ENCODE measurements at regions not wholly inside any gene's neighbourhood (a gene's known extent, or its start where the extent isn't known, plus 50 kb on each side); places are given as distances from the start of the nearest gene placed in this dataset.

DNA sequence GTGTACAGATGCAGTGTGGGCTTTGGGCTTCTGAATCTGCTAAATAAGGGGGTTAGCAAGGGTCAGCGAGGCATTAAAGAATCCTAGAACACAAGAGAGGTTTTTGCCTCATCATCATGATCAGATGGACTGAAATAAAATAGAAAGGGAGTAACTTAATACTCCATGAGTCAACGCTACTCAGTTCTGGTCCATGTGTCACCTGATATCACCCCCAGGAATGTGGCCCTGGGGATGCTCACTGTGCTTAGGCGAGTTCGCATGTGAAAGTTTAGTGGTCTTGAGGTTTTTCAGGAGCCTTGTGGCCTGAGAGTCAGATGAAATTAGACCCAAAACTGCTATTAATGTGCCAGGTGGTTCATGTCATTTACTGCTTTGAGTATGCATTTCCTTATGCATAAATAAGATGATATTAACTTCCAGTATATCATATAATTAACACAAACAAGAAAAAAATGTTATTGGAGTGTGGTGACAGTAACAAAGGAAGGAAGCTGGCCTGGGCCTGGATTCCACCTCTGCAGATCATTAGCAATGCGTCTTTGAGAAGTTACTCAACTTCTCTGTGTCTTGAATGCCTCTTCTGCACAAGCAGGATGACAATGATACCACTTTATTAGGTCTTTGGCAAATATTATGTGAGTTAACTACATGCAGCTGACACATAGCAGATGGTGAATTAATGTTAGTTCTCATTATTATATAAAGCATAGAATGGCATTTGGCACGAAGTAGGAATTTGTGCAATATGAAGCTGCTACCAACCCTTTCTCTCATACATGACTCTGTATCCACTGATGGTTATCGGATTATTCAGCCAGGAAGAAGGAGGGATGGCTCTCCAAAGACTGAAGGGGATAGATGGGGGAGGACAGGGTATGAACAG lies 1272.6 kb downstream of the AACS start:
- TF ChIP-seq, protein P1, sequence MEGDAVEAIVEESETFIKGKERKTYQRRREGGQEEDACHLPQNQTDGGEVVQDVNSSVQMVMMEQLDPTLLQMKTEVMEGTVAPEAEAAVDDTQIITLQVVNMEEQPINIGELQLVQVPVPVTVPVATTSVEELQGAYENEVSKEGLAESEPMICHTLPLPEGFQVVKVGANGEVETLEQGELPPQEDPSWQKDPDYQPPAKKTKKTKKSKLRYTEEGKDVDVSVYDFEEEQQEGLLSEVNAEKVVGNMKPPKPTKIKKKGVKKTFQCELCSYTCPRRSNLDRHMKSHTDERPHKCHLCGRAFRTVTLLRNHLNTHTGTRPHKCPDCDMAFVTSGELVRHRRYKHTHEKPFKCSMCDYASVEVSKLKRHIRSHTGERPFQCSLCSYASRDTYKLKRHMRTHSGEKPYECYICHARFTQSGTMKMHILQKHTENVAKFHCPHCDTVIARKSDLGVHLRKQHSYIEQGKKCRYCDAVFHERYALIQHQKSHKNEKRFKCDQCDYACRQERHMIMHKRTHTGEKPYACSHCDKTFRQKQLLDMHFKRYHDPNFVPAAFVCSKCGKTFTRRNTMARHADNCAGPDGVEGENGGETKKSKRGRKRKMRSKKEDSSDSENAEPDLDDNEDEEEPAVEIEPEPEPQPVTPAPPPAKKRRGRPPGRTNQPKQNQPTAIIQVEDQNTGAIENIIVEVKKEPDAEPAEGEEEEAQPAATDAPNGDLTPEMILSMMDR (conservative IDR thresholded peaks at IDR 0.05; ENCODE audit: low read length) = no peak
- no peak for TF ChIP-seq EZH2phosphoT487 (IDR thresholded peaks at IDR 0.05; ENCODE audit: borderline replicate concordance, low read depth, low read length)
